ENCODE measurements at regions not wholly inside any gene's neighbourhood (a gene's known extent, or its start where the extent isn't known, plus 50 kb on each side); places are given as distances from the start of the nearest gene placed in this dataset.

DNA sequence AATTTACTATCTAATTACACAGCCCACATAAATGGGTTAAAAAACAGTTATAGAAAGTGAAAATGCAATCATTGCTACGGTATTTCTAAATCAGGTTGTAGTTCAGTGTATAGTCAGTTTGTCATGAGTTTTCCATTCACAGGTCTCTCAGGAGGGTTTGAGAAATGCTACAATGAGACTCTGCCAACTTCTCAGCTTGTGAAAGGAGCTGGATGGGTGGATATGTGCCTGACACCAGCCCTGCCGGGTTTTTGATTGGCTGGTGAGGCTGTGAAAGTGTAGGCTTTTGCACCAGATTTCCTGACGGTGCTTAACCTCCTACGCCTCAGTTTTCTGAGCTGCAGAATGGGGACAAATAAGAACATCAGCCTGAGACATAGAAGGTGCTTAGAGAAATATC is 102.6 kb upstream of the SMIM21 start:
- TF ChIP-seq, protein P1, sequence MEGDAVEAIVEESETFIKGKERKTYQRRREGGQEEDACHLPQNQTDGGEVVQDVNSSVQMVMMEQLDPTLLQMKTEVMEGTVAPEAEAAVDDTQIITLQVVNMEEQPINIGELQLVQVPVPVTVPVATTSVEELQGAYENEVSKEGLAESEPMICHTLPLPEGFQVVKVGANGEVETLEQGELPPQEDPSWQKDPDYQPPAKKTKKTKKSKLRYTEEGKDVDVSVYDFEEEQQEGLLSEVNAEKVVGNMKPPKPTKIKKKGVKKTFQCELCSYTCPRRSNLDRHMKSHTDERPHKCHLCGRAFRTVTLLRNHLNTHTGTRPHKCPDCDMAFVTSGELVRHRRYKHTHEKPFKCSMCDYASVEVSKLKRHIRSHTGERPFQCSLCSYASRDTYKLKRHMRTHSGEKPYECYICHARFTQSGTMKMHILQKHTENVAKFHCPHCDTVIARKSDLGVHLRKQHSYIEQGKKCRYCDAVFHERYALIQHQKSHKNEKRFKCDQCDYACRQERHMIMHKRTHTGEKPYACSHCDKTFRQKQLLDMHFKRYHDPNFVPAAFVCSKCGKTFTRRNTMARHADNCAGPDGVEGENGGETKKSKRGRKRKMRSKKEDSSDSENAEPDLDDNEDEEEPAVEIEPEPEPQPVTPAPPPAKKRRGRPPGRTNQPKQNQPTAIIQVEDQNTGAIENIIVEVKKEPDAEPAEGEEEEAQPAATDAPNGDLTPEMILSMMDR (IDR thresholded peaks at IDR 0.05) = no peak
- TF ChIP-seq POLR2A (IDR thresholded peaks at IDR 0.05) = no peak
- intact Hi-C loops (cut with DNase I) = no loop called here
- Histone ChIP-seq H3K4me3 (no peak overlapping the region), H3K36me3 (replicated peaks in 1 of 2) (no peaks in the 10 kb centered on the region), H3K9me3 (replicated peaks in 1 of 3) (no peaks in the 10 kb centered on the region), H3K27me3 (no peaks in the 10 kb centered on the region), H3K27ac (no peak overlapping the region), H3K4me1 (replicated peaks in 1 of 2) (no peaks in the 10 kb centered on the region)
- WGBS, 4 donors = 51 to 60% (median 54%) methylated on average over 4 of the region's 4 CpGs
- DNase-seq = no peak

DNA sequence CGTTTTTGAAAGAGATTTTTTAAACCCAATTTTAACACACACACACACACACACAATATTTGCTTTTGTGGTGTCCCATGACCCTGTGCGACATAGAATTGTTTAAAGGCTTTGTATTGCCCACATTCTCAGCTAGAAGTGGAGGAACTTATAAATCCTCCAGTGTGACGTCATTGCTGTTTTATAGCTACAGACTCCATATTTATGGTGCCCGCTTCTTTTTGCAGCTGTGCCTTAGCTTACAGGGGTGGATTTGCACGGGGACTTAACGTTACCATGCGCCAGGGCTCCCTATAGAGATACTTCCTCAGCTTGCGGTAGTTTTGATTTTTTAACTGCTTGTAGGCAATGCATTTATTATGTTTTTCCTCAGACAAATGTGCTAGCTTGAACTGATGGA is 101.9 kb upstream of the SMIM21 start:
- intact Hi-C loops (cut with DNase I) = no loop called here

DNA sequence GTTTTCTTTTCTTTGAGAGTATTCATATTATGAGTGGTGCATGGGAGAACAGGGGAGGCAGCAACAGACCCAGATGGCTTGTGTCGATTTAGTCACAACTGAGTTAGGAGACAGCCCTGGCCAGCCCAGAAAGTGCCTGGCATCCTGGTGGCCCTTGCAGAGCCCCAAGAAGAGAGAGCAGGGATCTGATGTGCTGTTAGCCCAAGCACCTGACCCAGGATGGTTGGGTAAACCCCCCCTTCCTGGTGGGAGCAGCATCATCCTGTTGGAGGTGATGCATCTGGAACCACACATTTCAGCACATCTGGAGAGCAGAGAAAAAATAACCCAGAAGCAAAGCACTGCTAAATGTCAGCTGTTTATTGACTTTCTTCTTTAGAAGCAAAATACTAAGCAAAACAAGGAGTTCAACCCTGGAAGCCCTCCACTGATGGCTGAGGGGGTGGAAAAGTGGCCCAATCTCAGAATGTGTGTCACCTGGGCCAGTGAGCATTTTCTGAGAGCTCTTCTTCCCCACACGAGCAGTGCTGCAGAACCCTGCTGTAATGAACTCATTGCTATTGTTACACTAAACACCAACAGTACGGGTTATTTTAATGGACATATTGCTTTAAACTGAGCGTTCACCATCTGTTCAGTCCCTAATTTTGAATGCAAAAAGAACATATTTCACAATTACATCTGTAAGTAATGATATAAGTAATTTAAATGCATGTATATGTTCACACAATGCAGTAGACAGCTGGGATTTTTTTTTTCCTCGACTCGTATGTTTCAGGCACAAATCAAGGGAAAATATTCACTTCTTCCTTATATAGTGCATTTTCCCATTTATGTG is 100.6 kb upstream of the SMIM21 start:
- no peak overlapping the region for H3K4me3 ChIP-seq
- TF ChIP-seq, protein P1 (IDR thresholded peaks at IDR 0.05) = no peak
- TF ChIP-seq POLR2A (IDR thresholded peaks at IDR 0.05) = no peak
- WGBS, 4 donors = 69 to 78% (median 73%) methylated on average over 6 of the region's 6 CpGs
- H3K4me1 ChIP-seq (replicated peaks in 1 of 2) = no peaks in the 10 kb centered on the region
- no peaks in the 10 kb centered on the region for H3K9me3 ChIP-seq (replicated peaks in 1 of 3)
- no peaks in the 10 kb centered on the region for H3K36me3 ChIP-seq (replicated peaks in 1 of 2)
- no peak overlapping the region for H3K27ac ChIP-seq
- DNase-seq = no peak
- intact Hi-C loops (cut with DNase I) = no loop called here
- no peaks in the 10 kb centered on the region for H3K27me3 ChIP-seq

More for the DNA sequence above, 101.9 kb upstream of the SMIM21 start:
- H3K27ac ChIP-seq = no peak overlapping the region
- no peak for TF ChIP-seq POLR2A (IDR thresholded peaks at IDR 0.05)
- TF ChIP-seq, protein P1 (IDR thresholded peaks at IDR 0.05) = no peak
- H3K4me3 ChIP-seq = no peak overlapping the region
- H3K4me1 ChIP-seq (replicated peaks in 1 of 2) = no peaks in the 10 kb centered on the region
- no peak for DNase-seq
- H3K36me3 ChIP-seq (replicated peaks in 1 of 2) = no peaks in the 10 kb centered on the region
- no peaks in the 10 kb centered on the region for H3K9me3 ChIP-seq (replicated peaks in 1 of 3)
- H3K27me3 ChIP-seq = no peaks in the 10 kb centered on the region
- WGBS, 4 donors = 69 to 75% (median 72%) methylated on average over 8 of the region's 8 CpGs

DNA sequence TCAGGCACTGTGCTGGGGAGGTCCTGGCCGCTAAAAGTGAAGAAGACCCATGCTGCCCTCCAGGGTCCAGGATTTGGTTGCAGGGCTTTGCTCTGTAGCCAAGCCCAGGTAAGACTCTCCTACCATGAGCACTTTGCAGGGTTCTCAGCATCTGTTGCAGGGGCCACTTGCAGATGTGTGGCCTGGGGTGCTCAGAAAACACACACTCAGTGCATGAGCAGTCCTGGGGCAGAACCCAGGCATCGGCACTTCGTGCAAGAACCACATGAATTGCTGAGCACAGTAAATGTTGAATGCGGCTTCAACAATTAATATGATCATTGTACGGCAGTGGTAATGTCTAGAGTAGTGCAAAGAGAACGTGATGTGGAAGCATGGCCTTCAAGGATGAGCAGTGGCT is 98.5 kb upstream of the SMIM21 start:
- DNase-seq = no peak
- 74 to 94% (median 86%) methylated on average over 6 of the region's 6 CpGs for WGBS, 4 donors
- H3K27ac ChIP-seq = no peak overlapping the region
- no peak overlapping the region for H3K4me3 ChIP-seq
- H3K4me1 ChIP-seq (replicated peaks in 1 of 2) = no peaks in the 10 kb centered on the region
- no peaks in the 10 kb centered on the region for H3K27me3 ChIP-seq
- no peaks in the 10 kb centered on the region for H3K36me3 ChIP-seq (replicated peaks in 1 of 2)
- intact Hi-C loops (cut with DNase I) = no loop called here
- H3K9me3 ChIP-seq (replicated peaks in 1 of 3) = no peaks in the 10 kb centered on the region
- TF ChIP-seq POLR2A (IDR thresholded peaks at IDR 0.05) = no peak
- TF ChIP-seq, protein P1 (IDR thresholded peaks at IDR 0.05) = no peak

Measured in adrenal gland (tissue), 9 donors.